HEK293 (cell line): ENCODE measurements at regions not wholly inside any gene's neighbourhood (a gene's known extent, or its start where the extent isn't known, plus 50 kb on each side); places are given as distances from the start of the nearest gene placed in this dataset.

Source experiments
- CTCF ChIA-PET: fragments of 350-600 bp; formaldehyde crosslinking; extraction: SDS; loops from one replicate; lab custom pipeline; 2021; ENCODE audit warnings: antibody characterized with exemption; lab: Yijun Ruan, JAX
- POLR2A ChIA-PET: fragments of 300-600 bp; formaldehyde crosslinking; extraction: SDS; loops from one replicate; lab custom pipeline; 2020; ENCODE audit warnings: antibody characterized with exemption, inconsistent platforms; lab: Yijun Ruan, JAX
- H3K27ac ChIP-seq: fragments of 200-500 bp; sonication (Bioruptor generic); 2 replicates; pipeline ENCODE4 v1.5.1; 2014; ENCODE audit warnings: low read depth, low read length, control low read depth, inconsistent platforms; ENCODE audit errors: extremely low read depth
- H3K36me3 ChIP-seq, 2 experiments: fragments of 200-500 bp in 1 of 2; sonication (Bioruptor generic) in 1 of 2; 1 replicate in 1 of 2; 2 replicates in 1 of 2; pipeline ENCODE4 v1.5.1; 2014 to 2017; ENCODE audit warnings: inconsistent platforms in 2 of 2, low read length in 2 of 2; ENCODE audit not compliant: control insufficient read depth in 2 of 2, insufficient read depth in 1 of 2
- H3K4me1 ChIP-seq: fragments of 200-500 bp; sonication (Bioruptor generic); 2 replicates; pipeline ENCODE4 v1.5.1; 2014; ENCODE audit warnings: mild to moderate bottlenecking, low read length, inconsistent platforms; ENCODE audit not compliant: control insufficient read depth, insufficient read depth
- H3K4me3 ChIP-seq: 2 replicates; pipeline ENCODE4 v1.5.1; 2011; ENCODE audit warnings: low read depth, mild to moderate bottlenecking, control low read depth, low read length, moderate library complexity
- H3K9me3 ChIP-seq: fragments of 200-500 bp; sonication (Bioruptor generic); 2 replicates; pipeline ENCODE4 v1.5.1; 2014; ENCODE audit warnings: low read depth, low read length, inconsistent platforms; ENCODE audit not compliant: control insufficient read depth, insufficient read depth
- EGR2 ChIP-seq: fragments of 450-650 bp; formaldehyde crosslinking; IDR thresholded peaks from 2 replicates; pipeline ENCODE4 v1.5.1; 2016; ENCODE audit warnings: low read depth, missing biosample characterization, missing genetic modification characterization
- FEZF1 ChIP-seq: fragments of 450-650 bp; formaldehyde crosslinking; IDR thresholded peaks from 2 replicates; pipeline ENCODE4 v1.5.1; 2016; ENCODE audit warnings: missing biosample characterization, missing genetic modification characterization
- MZF1 ChIP-seq: fragments of 450-650 bp; formaldehyde crosslinking; IDR thresholded peaks from 2 replicates; pipeline ENCODE4 v1.5.1; 2017; ENCODE audit warnings: missing biosample characterization, missing genetic modification characterization, borderline replicate concordance
- REPIN1 ChIP-seq: fragments of 450-650 bp; formaldehyde crosslinking; IDR thresholded peaks from 2 replicates; pipeline ENCODE4 v1.5.1; 2017; ENCODE audit warnings: missing biosample characterization, missing genetic modification characterization, low read depth
- SP2 ChIP-seq: fragments of 450-650 bp; formaldehyde crosslinking; IDR thresholded peaks from 2 replicates; pipeline ENCODE4 v1.5.1; 2016; ENCODE audit warnings: missing biosample characterization, missing genetic modification characterization
- ZFP69B ChIP-seq: fragments of 450-650 bp; formaldehyde crosslinking; IDR thresholded peaks from 2 replicates; pipeline ENCODE4 v1.5.1; 2016; ENCODE audit warnings: missing biosample characterization, missing genetic modification characterization
- ZNF114 ChIP-seq: fragments of 450-650 bp; formaldehyde crosslinking; IDR thresholded peaks from 2 replicates; pipeline ENCODE4 v1.5.0; 2017; ENCODE audit warnings: missing biosample characterization, missing genetic modification characterization
- ZNF121 ChIP-seq: fragments of 450-650 bp; formaldehyde crosslinking; IDR thresholded peaks from 2 replicates; pipeline ENCODE4 v1.5.1; 2016; ENCODE audit warnings: missing biosample characterization, missing genetic modification characterization
- ZNF174 ChIP-seq: fragments of 450-650 bp; formaldehyde crosslinking; IDR thresholded peaks from 2 replicates; pipeline ENCODE4 v1.5.0; 2017; ENCODE audit warnings: missing biosample characterization, mild to moderate bottlenecking, missing genetic modification characterization
- ZNF2 ChIP-seq: fragments of 450-650 bp; formaldehyde crosslinking; IDR thresholded peaks from 2 replicates; pipeline ENCODE4 v1.5.1; 2016; ENCODE audit warnings: missing biosample characterization, missing genetic modification characterization
- ZNF223 ChIP-seq: fragments of 450-650 bp; formaldehyde crosslinking; IDR thresholded peaks from 2 replicates; pipeline ENCODE4 v1.5.1; 2016; ENCODE audit warnings: missing biosample characterization, missing genetic modification characterization
- ZNF266 ChIP-seq: fragments of 450-650 bp; formaldehyde crosslinking; IDR thresholded peaks from 2 replicates; pipeline ENCODE4 v1.5.1; 2016; ENCODE audit warnings: missing biosample characterization, missing genetic modification characterization, low read depth
- ZNF37A ChIP-seq: fragments of 450-650 bp; IDR thresholded peaks from 2 replicates; pipeline ENCODE4 v1.5.1; 2018; ENCODE audit warnings: missing biosample characterization, missing genetic modification characterization
- ZNF510 ChIP-seq: fragments of 450-650 bp; formaldehyde crosslinking; IDR thresholded peaks from 2 replicates; pipeline ENCODE4 v1.5.1; 2018; ENCODE audit warnings: mild to moderate bottlenecking, missing genetic modification characterization, missing biosample characterization; ENCODE audit not compliant: insufficient replicate concordance
- ZNF621 ChIP-seq: fragments of 450-650 bp; formaldehyde crosslinking; IDR thresholded peaks from 2 replicates; pipeline ENCODE4 v1.5.1; 2017; ENCODE audit warnings: missing biosample characterization, missing genetic modification characterization
- ZNF768 ChIP-seq: fragments of 450-650 bp; formaldehyde crosslinking; IDR thresholded peaks from 2 replicates; pipeline ENCODE4 v1.5.1; 2018; ENCODE audit warnings: missing biosample characterization, mild to moderate bottlenecking, missing genetic modification characterization
- ZSCAN23 ChIP-seq: fragments of 450-650 bp; formaldehyde crosslinking; IDR thresholded peaks from 2 replicates; pipeline ENCODE4 v1.5.1; 2016; ENCODE audit warnings: missing biosample characterization, missing genetic modification characterization
- TF ChIP-seq, protein P1 (sequence below): fragments of 450-650 bp; formaldehyde crosslinking; IDR thresholded peaks from 2 replicates; pipeline ENCODE4 v1.5.1; 2016; ENCODE audit warnings: missing biosample characterization, missing genetic modification characterization, borderline replicate concordance
- TF ChIP-seq, protein P2 (sequence below): fragments of 450-650 bp; formaldehyde crosslinking; optimal IDR thresholded peaks from 2 replicates; pipeline ENCODE3; 2016; ENCODE audit warnings: missing biosample characterization, mild to moderate bottlenecking, missing genetic modification characterization
- TF ChIP-seq, protein P3 (sequence below): fragments of 450-650 bp; formaldehyde crosslinking; IDR thresholded peaks from 2 replicates; pipeline ENCODE4 v1.5.1; 2016; ENCODE audit warnings: missing biosample characterization, missing genetic modification characterization
- TF ChIP-seq, protein P4 (sequence below): fragments of 450-650 bp; formaldehyde crosslinking; IDR thresholded peaks from 2 replicates; pipeline ENCODE4 v1.5.0; 2017; ENCODE audit warnings: missing biosample characterization, missing genetic modification characterization, borderline replicate concordance

DNA sequence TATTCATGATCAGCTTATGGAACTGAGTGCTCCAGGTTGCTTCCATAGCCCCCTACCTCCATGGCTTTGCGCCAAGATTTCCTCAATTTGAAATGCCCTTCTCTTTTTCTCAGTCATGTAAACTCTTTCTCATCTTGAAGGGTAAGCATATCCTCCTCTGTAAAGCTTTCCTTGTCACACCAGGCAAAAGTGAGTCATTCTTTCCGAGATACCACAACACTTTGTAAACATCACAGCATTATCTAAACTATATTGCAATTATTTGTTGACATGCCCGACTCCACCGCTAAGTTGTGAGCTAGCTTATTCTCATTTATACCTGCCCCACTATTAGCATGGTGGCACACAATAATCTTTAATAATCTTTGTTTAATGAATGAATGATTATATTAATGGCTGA lies 419.5 kb upstream of the CHST9 start:
- POLR2A ChIA-PET: no interaction called here
- H3K9me3 ChIP-seq: no peaks in the 10 kb centered on the region
- CTCF ChIA-PET: interaction anchor here (0.6 to 6.5 kb wide), 32 partner anchors 9 to 599 kb away, joined by 3 to 89 read pairs (median 4); partner anchors contain the start of gene CDH2
- TF ChIP-seq ZNF223 (tag by site-specific recombination): no peak
- TF ChIP-seq ZSCAN23 (tag by site-specific recombination): no peak
- TF ChIP-seq MZF1: no peak
- TF ChIP-seq, protein P1, sequence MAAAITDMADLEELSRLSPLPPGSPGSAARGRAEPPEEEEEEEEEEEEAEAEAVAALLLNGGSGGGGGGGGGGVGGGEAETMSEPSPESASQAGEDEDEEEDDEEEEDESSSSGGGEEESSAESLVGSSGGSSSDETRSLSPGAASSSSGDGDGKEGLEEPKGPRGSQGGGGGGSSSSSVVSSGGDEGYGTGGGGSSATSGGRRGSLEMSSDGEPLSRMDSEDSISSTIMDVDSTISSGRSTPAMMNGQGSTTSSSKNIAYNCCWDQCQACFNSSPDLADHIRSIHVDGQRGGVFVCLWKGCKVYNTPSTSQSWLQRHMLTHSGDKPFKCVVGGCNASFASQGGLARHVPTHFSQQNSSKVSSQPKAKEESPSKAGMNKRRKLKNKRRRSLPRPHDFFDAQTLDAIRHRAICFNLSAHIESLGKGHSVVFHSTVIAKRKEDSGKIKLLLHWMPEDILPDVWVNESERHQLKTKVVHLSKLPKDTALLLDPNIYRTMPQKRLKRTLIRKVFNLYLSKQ (tag by site-specific recombination): no peak
- no peak for TF ChIP-seq ZNF266 (tag by site-specific recombination)
- no peak for TF ChIP-seq ZNF121 (tag by site-specific recombination)
- TF ChIP-seq ZNF37A (tag by site-specific recombination): no peak
- TF ChIP-seq ZNF768 (tag by site-specific recombination): no peak
- no peak for TF ChIP-seq ZFP69B (tag by site-specific recombination)
- no peak for TF ChIP-seq ZNF114 (tag by site-specific recombination)
- no peak for TF ChIP-seq ZNF621 (tag by site-specific recombination)
- TF ChIP-seq, protein P2, sequence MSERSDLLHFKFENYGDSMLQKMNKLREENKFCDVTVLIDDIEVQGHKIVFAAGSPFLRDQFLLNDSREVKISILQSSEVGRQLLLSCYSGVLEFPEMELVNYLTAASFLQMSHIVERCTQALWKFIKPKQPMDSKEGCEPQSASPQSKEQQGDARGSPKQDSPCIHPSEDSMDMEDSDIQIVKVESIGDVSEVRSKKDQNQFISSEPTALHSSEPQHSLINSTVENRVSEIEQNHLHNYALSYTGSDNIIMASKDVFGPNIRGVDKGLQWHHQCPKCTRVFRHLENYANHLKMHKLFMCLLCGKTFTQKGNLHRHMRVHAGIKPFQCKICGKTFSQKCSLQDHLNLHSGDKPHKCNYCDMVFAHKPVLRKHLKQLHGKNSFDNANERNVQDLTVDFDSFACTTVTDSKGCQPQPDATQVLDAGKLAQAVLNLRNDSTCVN (tag by site-specific recombination): no peak
- no peak for TF ChIP-seq FEZF1 (tag by site-specific recombination)
- TF ChIP-seq EGR2 (tag by site-specific recombination): no peak
- no peak for TF ChIP-seq ZNF174 (tag by site-specific recombination)
- TF ChIP-seq ZNF2 (tag by site-specific recombination): no peak
- H3K36me3 ChIP-seq: no peaks in the 10 kb centered on the region
- H3K4me1 ChIP-seq: no peaks in the 10 kb centered on the region
- H3K27ac ChIP-seq: no peak overlapping the region
- H3K4me3 ChIP-seq: no peak overlapping the region

DNA sequence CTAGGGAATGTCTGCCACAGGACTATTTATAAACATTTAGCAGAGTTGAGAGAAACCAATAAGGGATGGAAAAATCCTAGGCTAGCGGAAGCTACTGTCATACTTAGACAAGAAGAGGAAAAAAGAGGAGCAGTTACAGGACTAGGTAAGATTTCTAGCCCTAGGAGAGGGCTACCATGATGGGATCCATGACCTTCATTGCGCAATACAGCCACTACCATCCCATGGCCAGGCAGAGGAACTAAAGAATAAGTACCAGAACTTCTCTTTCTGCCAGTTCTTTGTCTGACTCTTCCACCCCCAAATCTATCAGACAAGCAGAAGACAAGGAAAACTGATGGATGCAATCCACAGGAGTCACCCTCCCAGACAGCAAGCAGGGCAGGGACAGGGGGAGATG lies 417.0 kb upstream of the CHST9 start:
- ChIA-PET POLR2A (no interaction called here), CTCF (interaction anchor here (0.7 to 6.5 kb wide), 4 partner anchors 14 to 238 kb away, joined by 3 to 89 read pairs (median 16); no protein-coding TSS in a partner anchor)
- Histone ChIP-seq H3K4me3 (no peak overlapping the region), H3K9me3 (no peaks in the 10 kb centered on the region), H3K4me1 (no peaks in the 10 kb centered on the region), H3K36me3 (no peaks in the 10 kb centered on the region), H3K27ac (no peak overlapping the region)
- TF ChIP-seq, protein P3, sequence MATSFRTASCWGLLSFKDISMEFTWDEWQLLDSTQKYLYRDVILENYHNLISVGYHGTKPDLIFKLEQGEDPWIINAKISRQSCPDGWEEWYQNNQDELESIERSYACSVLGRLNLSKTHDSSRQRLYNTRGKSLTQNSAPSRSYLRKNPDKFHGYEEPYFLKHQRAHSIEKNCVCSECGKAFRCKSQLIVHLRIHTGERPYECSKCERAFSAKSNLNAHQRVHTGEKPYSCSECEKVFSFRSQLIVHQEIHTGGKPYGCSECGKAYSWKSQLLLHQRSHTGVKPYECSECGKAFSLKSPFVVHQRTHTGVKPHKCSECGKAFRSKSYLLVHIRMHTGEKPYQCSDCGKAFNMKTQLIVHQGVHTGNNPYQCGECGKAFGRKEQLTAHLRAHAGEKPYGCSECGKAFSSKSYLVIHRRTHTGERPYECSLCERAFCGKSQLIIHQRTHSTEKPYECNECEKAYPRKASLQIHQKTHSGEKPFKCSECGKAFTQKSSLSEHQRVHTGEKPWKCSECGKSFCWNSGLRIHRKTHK (tag by site-specific recombination): no peak
- TF ChIP-seq, protein P4, sequence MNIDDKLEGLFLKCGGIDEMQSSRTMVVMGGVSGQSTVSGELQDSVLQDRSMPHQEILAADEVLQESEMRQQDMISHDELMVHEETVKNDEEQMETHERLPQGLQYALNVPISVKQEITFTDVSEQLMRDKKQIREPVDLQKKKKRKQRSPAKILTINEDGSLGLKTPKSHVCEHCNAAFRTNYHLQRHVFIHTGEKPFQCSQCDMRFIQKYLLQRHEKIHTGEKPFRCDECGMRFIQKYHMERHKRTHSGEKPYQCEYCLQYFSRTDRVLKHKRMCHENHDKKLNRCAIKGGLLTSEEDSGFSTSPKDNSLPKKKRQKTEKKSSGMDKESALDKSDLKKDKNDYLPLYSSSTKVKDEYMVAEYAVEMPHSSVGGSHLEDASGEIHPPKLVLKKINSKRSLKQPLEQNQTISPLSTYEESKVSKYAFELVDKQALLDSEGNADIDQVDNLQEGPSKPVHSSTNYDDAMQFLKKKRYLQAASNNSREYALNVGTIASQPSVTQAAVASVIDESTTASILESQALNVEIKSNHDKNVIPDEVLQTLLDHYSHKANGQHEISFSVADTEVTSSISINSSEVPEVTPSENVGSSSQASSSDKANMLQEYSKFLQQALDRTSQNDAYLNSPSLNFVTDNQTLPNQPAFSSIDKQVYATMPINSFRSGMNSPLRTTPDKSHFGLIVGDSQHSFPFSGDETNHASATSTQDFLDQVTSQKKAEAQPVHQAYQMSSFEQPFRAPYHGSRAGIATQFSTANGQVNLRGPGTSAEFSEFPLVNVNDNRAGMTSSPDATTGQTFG (tag by site-specific recombination): no peak
- TF ChIP-seq REPIN1 (no peak), ZNF174 (tag by site-specific recombination) (no peak), SP2 (tag by site-specific recombination) (no peak), ZNF510 (no peak)
